ENCODE measurements at regions not wholly inside any gene's neighbourhood (a gene's known extent, or its start where the extent isn't known, plus 50 kb on each side); places are given as distances from the start of the nearest gene placed in this dataset.
A peak's percentile ranks its signal among the peaks of the same experiment; 100 is the strongest.

GRCh38 chr6:26254724-26255123 is 110.3 kb upstream of the BTN3A2 start:
- no peaks in the 10 kb centered on the region for H3K9me3 Mint-ChIP-seq (ENCODE audit: low read depth)

GRCh38 chr6:26257272-26257671 is 107.7 kb upstream of the BTN3A2 start:
- Mint-ChIP-seq H3K4me1 (ENCODE audit: low read depth) (peaks cover 12% of the 10 kb centered on the region), H3K9me3 (ENCODE audit: low read depth) (no peaks in the 10 kb centered on the region), H3K27me3 (ENCODE audit: low read depth) (no peaks in the 10 kb centered on the region), H3K4me3 (ENCODE audit: unreplicated experiment) (no peak overlapping the region), H3K27ac (ENCODE audit: unreplicated experiment) (no peak overlapping the region), H3K36me3 (ENCODE audit: low read depth) (peaks cover 6% of the 10 kb centered on the region)
- TF ChIP-seq CTCF (IDR thresholded peaks at IDR 0.05) = no peak
- no peak for DNase-seq (ENCODE audit: low spot score)

More at GRCh38 chr6:26254724-26255123, 110.3 kb upstream of the BTN3A2 start:
- Mint-ChIP-seq H3K4me3 (ENCODE audit: unreplicated experiment) (no peak overlapping the region), H3K4me1 (ENCODE audit: low read depth) (peaks cover 22% of the 10 kb centered on the region), H3K36me3 (ENCODE audit: low read depth) (peaks cover 4% of the 10 kb centered on the region), H3K27me3 (ENCODE audit: low read depth) (no peaks in the 10 kb centered on the region), H3K27ac (ENCODE audit: unreplicated experiment) (no peak overlapping the region)
- no peak for DNase-seq (ENCODE audit: low spot score)
- no peak for TF ChIP-seq CTCF (IDR thresholded peaks at IDR 0.05)

- H3K4me1 Mint-ChIP-seq (ENCODE audit: low read depth) = peaks cover under 1% of the 10 kb centered on the region
- peaks cover 6% of the 10 kb centered on the region for H3K36me3 Mint-ChIP-seq (ENCODE audit: low read depth)
- H3K27me3 Mint-ChIP-seq (ENCODE audit: low read depth) = no peaks in the 10 kb centered on the region
- peak; percentile 38 for TF ChIP-seq CTCF (IDR thresholded peaks at IDR 0.05)
- no peak overlapping the region for H3K27ac Mint-ChIP-seq (ENCODE audit: unreplicated experiment)
- H3K4me3 Mint-ChIP-seq (ENCODE audit: unreplicated experiment) = no peak overlapping the region
- no peaks in the 10 kb centered on the region for H3K9me3 Mint-ChIP-seq (ENCODE audit: low read depth)
- no peak for DNase-seq (ENCODE audit: low spot score)
Observed at GRCh38 chr6:26258212-26258977, 106.6 kb upstream of the BTN3A2 start.

- Mint-ChIP-seq H3K27ac (ENCODE audit: unreplicated experiment) (no peak overlapping the region), H3K27me3 (ENCODE audit: low read depth) (no peaks in the 10 kb centered on the region), H3K4me3 (ENCODE audit: unreplicated experiment) (no peak overlapping the region), H3K9me3 (ENCODE audit: low read depth) (no peaks in the 10 kb centered on the region), H3K4me1 (ENCODE audit: low read depth) (no peaks in the 10 kb centered on the region), H3K36me3 (ENCODE audit: low read depth) (peaks cover 6% of the 10 kb centered on the region)
- no peak for DNase-seq (ENCODE audit: low spot score)
- TF ChIP-seq CTCF (IDR thresholded peaks at IDR 0.05) = no peak
Observed at GRCh38 chr6:26260110-26260637, 104.8 kb upstream of the BTN3A2 start.

- Mint-ChIP-seq H3K27me3 (ENCODE audit: low read depth) (no peaks in the 10 kb centered on the region), H3K4me1 (ENCODE audit: low read depth) (no peaks in the 10 kb centered on the region), H3K27ac (ENCODE audit: unreplicated experiment) (no peak overlapping the region), H3K9me3 (ENCODE audit: low read depth) (no peaks in the 10 kb centered on the region), H3K36me3 (ENCODE audit: low read depth) (peaks cover 6% of the 10 kb centered on the region), H3K4me3 (ENCODE audit: unreplicated experiment) (no peak overlapping the region)
- no peak for DNase-seq (ENCODE audit: low spot score)
- TF ChIP-seq CTCF (IDR thresholded peaks at IDR 0.05) = no peak
Observed at GRCh38 chr6:26260725-26261490, 104.1 kb upstream of the BTN3A2 start.
